ENCODE measurements at regions not wholly inside any gene's neighbourhood (a gene's known extent, or its start where the extent isn't known, plus 50 kb on each side); places are given as distances from the start of the nearest gene placed in this dataset.

- Histone ChIP-seq H3K9me3 (no peaks in the 10 kb centered on the region), H3K27ac (no peak overlapping the region), H3K36me3 (no peaks in the 10 kb centered on the region), H3K4me3 (replicated peaks in 1 of 3) (no peak overlapping the region), H3K4me1 (no peaks in the 10 kb centered on the region), H3K27me3 (no peaks in the 10 kb centered on the region)
- WGBS, 2 donors: 88 to 94% methylated on average over 2 of the region's 2 CpGs
- intact Hi-C loops (cut with DNase I): no loop called here
- DNase-seq: no peak
- TF ChIP-seq CTCF (IDR thresholded peaks at IDR 0.05): no peak
- no peak for TF ChIP-seq POLR2A (IDR thresholded peaks at IDR 0.05)
Observed at GRCh38 chr15:47614360-47615011, 102.8 kb upstream of the SEMA6D start.

- no peaks in the 10 kb centered on the region for H3K27me3 ChIP-seq
- intact Hi-C loops (cut with DNase I): no loop called here
- no peak for TF ChIP-seq POLR2A (IDR thresholded peaks at IDR 0.05)
- TF ChIP-seq CTCF (IDR thresholded peaks at IDR 0.05): no peak
- H3K4me1 ChIP-seq: no peaks in the 10 kb centered on the region
- WGBS, 2 donors: 85 to 93% methylated on average over 4 of the region's 4 CpGs
- H3K27ac ChIP-seq: no peak overlapping the region
- H3K4me3 ChIP-seq (replicated peaks in 1 of 3): no peak overlapping the region
- DNase-seq: no peak
- no peaks in the 10 kb centered on the region for H3K36me3 ChIP-seq
- no peaks in the 10 kb centered on the region for H3K9me3 ChIP-seq
Observed at GRCh38 chr15:47616876-47617275, 100.4 kb upstream of the SEMA6D start.

- Histone ChIP-seq H3K9me3 (no peaks in the 10 kb centered on the region), H3K27ac (no peak overlapping the region), H3K27me3 (no peaks in the 10 kb centered on the region), H3K4me3 (replicated peaks in 1 of 3) (no peak overlapping the region), H3K36me3 (no peaks in the 10 kb centered on the region), H3K4me1 (peaks cover 0 to 9% of the 10 kb centered on the region in 2 donors)
- TF ChIP-seq POLR2A (IDR thresholded peaks at IDR 0.05) (no peak), CTCF (IDR thresholded peaks at IDR 0.05) (no peak)
- intact Hi-C loops (cut with DNase I): no loop called here
- DNase-seq: no peak
- WGBS, 2 donors: 88 to 89% methylated on average over 4 of the region's 4 CpGs
Observed at GRCh38 chr15:47618241-47618640, 99.1 kb upstream of the SEMA6D start.

- H3K27ac ChIP-seq: no peak overlapping the region
- peaks cover 0 to 9% of the 10 kb centered on the region in 2 donors for H3K4me1 ChIP-seq
- DNase-seq: no peak
- no peaks in the 10 kb centered on the region for H3K9me3 ChIP-seq
- H3K36me3 ChIP-seq: no peaks in the 10 kb centered on the region
- TF ChIP-seq POLR2A (IDR thresholded peaks at IDR 0.05) (no peak), CTCF (IDR thresholded peaks at IDR 0.05) (no peak)
- H3K27me3 ChIP-seq: no peaks in the 10 kb centered on the region
- WGBS, 2 donors: 80 to 82% methylated on average over 7 of the region's 7 CpGs
- intact Hi-C loops (cut with DNase I): no loop called here
- no peak overlapping the region for H3K4me3 ChIP-seq (replicated peaks in 1 of 3)
Observed at GRCh38 chr15:47620960-47621681, 96.2 kb upstream of the SEMA6D start.

- H3K4me1 ChIP-seq: peaks cover 0 to 9% of the 10 kb centered on the region in 2 donors
- H3K27ac ChIP-seq: no peak overlapping the region
- no peaks in the 10 kb centered on the region for H3K36me3 ChIP-seq
- H3K27me3 ChIP-seq: no peaks in the 10 kb centered on the region
- 62 to 72% methylated on average over 2 of the region's 2 CpGs for WGBS, 2 donors
- no peaks in the 10 kb centered on the region for H3K9me3 ChIP-seq
- intact Hi-C loops (cut with DNase I): no loop called here
- DNase-seq: no peak
- no peak for TF ChIP-seq CTCF (IDR thresholded peaks at IDR 0.05)
- TF ChIP-seq POLR2A (IDR thresholded peaks at IDR 0.05): no peak
- no peak overlapping the region for H3K4me3 ChIP-seq (replicated peaks in 1 of 3)
Observed at GRCh38 chr15:47622055-47622454, 95.2 kb upstream of the SEMA6D start.

Data from thyroid gland (tissue), 4 donors.